ENCODE measurements at regions not wholly inside any gene's neighbourhood (a gene's known extent, or its start where the extent isn't known, plus 50 kb on each side); places are given as distances from the start of the nearest gene placed in this dataset.

GRCh38 chr20:40294747-40295146, 394.3 kb downstream of the MAFB start:
- peaks cover 3% of the 10 kb centered on the region for H3K9me3 Mint-ChIP-seq
- no peak overlapping the region for H3K27ac Mint-ChIP-seq
- peaks cover 16% of the 10 kb centered on the region for H3K4me1 Mint-ChIP-seq
- H3K4me3 Mint-ChIP-seq: no peak overlapping the region
- TF ChIP-seq CTCF (IDR thresholded peaks at IDR 0.05; ENCODE audit: unreplicated experiment): no peak
- DNase-seq (ENCODE audit: low spot score in 2 of 2, unreplicated experiment in 2 of 2): no peak
- no peaks in the 10 kb centered on the region for H3K27me3 Mint-ChIP-seq (ENCODE audit: low read depth)
- no peaks in the 10 kb centered on the region for H3K36me3 Mint-ChIP-seq

DNA sequence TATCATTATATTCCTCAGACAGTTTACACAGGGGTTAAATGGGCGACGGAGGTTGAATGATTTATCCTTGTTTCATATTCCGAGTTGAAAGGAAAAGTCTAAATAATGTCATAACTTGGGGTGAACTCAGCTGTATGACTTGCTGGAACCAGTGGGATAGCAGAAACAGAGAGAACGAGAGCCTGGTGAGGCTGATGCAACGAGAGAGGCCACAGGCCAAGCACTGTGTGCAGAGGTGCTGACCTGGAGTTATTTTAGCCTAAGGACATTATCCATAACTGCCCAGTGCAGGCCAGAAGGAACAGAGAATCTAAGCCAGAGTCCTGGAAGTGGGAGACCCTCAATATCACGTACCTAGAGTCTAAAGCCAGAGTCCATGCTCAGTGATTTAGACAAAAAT, 394.9 kb downstream of the MAFB start:
- Mint-ChIP-seq H3K27me3 (ENCODE audit: low read depth) (no peaks in the 10 kb centered on the region), H3K4me1 (peaks cover 16% of the 10 kb centered on the region), H3K36me3 (no peaks in the 10 kb centered on the region), H3K9me3 (peaks cover 3% of the 10 kb centered on the region), H3K27ac (no peak overlapping the region), H3K4me3 (no peak overlapping the region)
- no peak for TF ChIP-seq CTCF (IDR thresholded peaks at IDR 0.05; ENCODE audit: unreplicated experiment)
- DNase-seq (ENCODE audit: low spot score in 2 of 2, unreplicated experiment in 2 of 2): no peak

DNA sequence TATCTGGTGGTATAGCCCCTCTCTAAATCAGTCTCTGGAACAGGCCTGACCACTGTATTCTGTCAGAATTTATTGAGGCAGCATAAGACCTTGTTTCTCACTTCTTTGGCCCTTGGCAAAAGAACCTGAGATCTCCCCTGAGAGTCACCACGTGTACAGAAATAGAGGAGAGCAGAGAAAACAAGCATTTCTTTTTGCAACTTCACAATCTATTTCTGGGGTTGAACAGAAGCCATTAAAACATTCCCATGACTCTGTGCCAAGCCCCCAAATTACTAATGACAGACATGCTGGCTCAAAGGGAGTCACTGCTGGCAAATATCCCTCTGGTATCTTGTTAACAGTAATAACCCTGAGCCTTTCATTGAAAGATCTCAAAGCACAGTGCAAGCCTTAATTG, 395.3 kb downstream of the MAFB start:
- H3K4me3 Mint-ChIP-seq: no peak overlapping the region
- no peaks in the 10 kb centered on the region for H3K27me3 Mint-ChIP-seq (ENCODE audit: low read depth)
- peaks cover 3% of the 10 kb centered on the region for H3K9me3 Mint-ChIP-seq
- H3K4me1 Mint-ChIP-seq: peaks cover 16% of the 10 kb centered on the region
- DNase-seq (ENCODE audit: low spot score in 2 of 2, unreplicated experiment in 2 of 2): no peak
- no peaks in the 10 kb centered on the region for H3K36me3 Mint-ChIP-seq
- no peak overlapping the region for H3K27ac Mint-ChIP-seq
- no peak for TF ChIP-seq CTCF (IDR thresholded peaks at IDR 0.05; ENCODE audit: unreplicated experiment)

GRCh38 chr20:40291493-40292135, 397.4 kb downstream of the MAFB start:
- DNase-seq (ENCODE audit: low spot score in 2 of 2, unreplicated experiment in 2 of 2): no peak
- Mint-ChIP-seq H3K4me3 (no peak overlapping the region), H3K36me3 (no peaks in the 10 kb centered on the region), H3K9me3 (peaks cover 3% of the 10 kb centered on the region), H3K27ac (no peak overlapping the region), H3K4me1 (peaks cover 24% of the 10 kb centered on the region), H3K27me3 (ENCODE audit: low read depth) (no peaks in the 10 kb centered on the region)
- TF ChIP-seq CTCF (IDR thresholded peaks at IDR 0.05; ENCODE audit: unreplicated experiment): no peak

- TF ChIP-seq CTCF (IDR thresholded peaks at IDR 0.05; ENCODE audit: unreplicated experiment): no peak
- H3K27ac Mint-ChIP-seq: no peak overlapping the region
- H3K4me1 Mint-ChIP-seq: peaks cover 45% of the 10 kb centered on the region
- no peak for DNase-seq (ENCODE audit: low spot score in 2 of 2, unreplicated experiment in 2 of 2)
- no peaks in the 10 kb centered on the region for H3K27me3 Mint-ChIP-seq (ENCODE audit: low read depth)
- no peaks in the 10 kb centered on the region for H3K36me3 Mint-ChIP-seq
- no peaks in the 10 kb centered on the region for H3K9me3 Mint-ChIP-seq
- no peak overlapping the region for H3K4me3 Mint-ChIP-seq
These were observed 401.4 kb downstream of the MAFB start for GRCh38 chr20:40287683-40288082.

Measured in mesothelial cell of epicardium (in vitro differentiated cells).